ENCODE measurements at regions not wholly inside any gene's neighbourhood (a gene's known extent, or its start where the extent isn't known, plus 50 kb on each side); places are given as distances from the start of the nearest gene placed in this dataset.

DNA sequence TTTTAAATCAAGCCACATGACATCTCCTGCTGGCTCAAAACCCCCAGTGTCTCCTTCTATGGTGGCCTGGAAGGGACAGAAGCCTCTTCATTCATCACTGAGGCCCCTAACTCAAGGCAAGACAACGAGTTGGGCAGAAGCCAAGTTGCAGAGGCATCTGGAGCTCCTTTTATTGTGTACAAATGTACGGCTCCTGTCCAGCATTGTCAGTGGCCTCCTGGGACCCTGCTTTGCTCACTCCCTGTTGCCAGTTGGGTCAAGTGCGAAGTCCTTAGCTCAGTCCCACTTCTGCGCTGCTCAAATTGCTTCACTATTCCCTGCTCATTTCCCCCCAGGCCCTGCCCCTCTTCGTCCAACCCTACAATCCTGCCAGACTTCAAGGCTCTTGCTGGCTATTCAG lies 181.2 kb upstream of the PMEPA1 start:
- Histone ChIP-seq H3K27ac (no peak overlapping the region), H3K4me3 (no peak overlapping the region), H3K36me3 (no peaks in the 10 kb centered on the region), H3K27me3 (no peaks in the 10 kb centered on the region), H3K9me3 (peaks cover 0 to 7% of the 10 kb centered on the region in 2 donors), H3K4me1 (no peaks in the 10 kb centered on the region)
- TF ChIP-seq, protein P1, sequence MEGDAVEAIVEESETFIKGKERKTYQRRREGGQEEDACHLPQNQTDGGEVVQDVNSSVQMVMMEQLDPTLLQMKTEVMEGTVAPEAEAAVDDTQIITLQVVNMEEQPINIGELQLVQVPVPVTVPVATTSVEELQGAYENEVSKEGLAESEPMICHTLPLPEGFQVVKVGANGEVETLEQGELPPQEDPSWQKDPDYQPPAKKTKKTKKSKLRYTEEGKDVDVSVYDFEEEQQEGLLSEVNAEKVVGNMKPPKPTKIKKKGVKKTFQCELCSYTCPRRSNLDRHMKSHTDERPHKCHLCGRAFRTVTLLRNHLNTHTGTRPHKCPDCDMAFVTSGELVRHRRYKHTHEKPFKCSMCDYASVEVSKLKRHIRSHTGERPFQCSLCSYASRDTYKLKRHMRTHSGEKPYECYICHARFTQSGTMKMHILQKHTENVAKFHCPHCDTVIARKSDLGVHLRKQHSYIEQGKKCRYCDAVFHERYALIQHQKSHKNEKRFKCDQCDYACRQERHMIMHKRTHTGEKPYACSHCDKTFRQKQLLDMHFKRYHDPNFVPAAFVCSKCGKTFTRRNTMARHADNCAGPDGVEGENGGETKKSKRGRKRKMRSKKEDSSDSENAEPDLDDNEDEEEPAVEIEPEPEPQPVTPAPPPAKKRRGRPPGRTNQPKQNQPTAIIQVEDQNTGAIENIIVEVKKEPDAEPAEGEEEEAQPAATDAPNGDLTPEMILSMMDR (IDR thresholded peaks at IDR 0.05) = no peak
- DNase-seq (ENCODE audit: low spot score) = no peak

DNA sequence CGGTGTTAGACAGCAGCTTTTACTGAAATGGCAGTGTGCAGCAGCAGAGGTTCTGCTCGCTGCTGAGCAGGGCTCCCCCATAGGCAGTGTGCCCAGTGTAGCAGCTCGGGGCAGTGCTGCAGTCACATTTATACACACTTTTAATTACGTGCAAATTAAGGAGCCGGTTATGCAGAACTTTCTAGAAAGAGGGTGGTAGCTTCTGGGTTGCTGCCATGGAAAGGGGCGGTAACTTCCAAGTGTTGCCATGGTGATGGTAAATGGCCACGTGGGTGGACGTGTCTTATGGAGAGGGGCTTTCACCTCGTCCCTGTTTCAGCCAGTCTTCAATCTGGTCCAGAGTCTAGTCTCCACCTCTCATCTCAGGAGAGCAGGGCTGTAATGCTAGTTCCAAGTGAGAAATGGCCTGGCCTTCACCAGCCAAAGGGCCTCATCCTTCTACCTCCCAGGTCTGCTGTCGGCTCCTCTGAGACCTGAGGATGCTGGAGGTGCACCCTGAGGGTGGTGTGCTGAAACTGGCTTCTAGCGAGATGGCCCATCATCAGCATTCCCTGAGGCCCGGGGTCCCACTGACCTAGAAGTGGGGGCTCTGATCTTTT lies 180.5 kb upstream of the PMEPA1 start:
- TF ChIP-seq, protein P1 (IDR thresholded peaks at IDR 0.05) = no peak

DNA sequence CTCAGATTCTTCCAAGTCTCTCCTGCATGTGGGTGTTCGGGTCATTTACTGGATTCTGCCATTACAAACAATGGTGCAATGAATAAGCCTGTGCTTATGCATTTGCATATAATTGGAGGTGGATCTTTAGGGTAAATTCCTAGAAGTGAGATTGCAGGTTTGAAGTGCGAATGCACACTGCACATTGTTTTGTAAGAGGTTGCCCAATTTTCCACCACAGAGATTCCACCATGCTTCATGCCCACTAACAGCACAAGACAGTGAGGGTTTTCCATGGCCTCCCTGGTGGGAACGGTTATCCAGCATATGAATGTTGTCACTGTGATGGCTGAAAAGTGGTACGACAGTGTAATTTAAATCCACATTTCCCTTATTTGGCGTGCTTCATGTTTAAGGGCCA lies 178.8 kb upstream of the PMEPA1 start:
- Histone ChIP-seq H3K4me3 (no peak overlapping the region), H3K4me1 (no peaks in the 10 kb centered on the region), H3K36me3 (no peaks in the 10 kb centered on the region), H3K27ac (no peak overlapping the region), H3K27me3 (no peaks in the 10 kb centered on the region), H3K9me3 (peaks cover 0 to 7% of the 10 kb centered on the region in 2 donors)
- TF ChIP-seq, protein P1 (IDR thresholded peaks at IDR 0.05) = no peak
- no peak for DNase-seq (ENCODE audit: low spot score)

More for the DNA sequence above, 180.5 kb upstream of the PMEPA1 start:
- no peaks in the 10 kb centered on the region for H3K4me1 ChIP-seq
- no peaks in the 10 kb centered on the region for H3K27me3 ChIP-seq
- no peak for DNase-seq (ENCODE audit: low spot score)
- H3K9me3 ChIP-seq = peaks cover 0 to 7% of the 10 kb centered on the region in 2 donors
- H3K27ac ChIP-seq = no peak overlapping the region
- no peak overlapping the region for H3K4me3 ChIP-seq
- H3K36me3 ChIP-seq = no peaks in the 10 kb centered on the region

DNA sequence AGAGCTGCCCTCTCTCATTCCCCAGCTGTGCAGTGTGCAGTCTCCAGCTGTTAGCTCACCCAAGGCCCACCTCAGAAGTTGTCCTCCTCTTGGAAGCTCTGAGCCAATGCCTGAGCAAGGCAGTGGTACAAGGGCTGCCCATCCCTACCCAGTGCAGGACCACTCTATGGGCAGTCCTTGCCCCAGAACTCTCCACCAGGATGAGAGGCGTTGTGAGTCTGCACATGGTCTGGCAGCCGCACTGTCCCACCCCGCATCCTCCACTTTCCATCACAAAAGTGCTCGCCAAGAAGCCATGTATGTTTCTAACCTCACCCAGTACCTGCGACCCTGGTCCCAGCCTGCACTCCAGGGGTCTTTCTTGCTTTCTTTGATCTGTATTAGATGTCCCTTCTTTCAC lies 175.1 kb upstream of the PMEPA1 start:
- Histone ChIP-seq H3K9me3 (peaks cover 0 to 7% of the 10 kb centered on the region in 2 donors), H3K27me3 (no peaks in the 10 kb centered on the region), H3K4me1 (no peaks in the 10 kb centered on the region), H3K36me3 (no peaks in the 10 kb centered on the region), H3K4me3 (no peak overlapping the region), H3K27ac (no peak overlapping the region)
- DNase-seq (ENCODE audit: low spot score) = no peak
- TF ChIP-seq, protein P1 (IDR thresholded peaks at IDR 0.05) = no peak

DNA sequence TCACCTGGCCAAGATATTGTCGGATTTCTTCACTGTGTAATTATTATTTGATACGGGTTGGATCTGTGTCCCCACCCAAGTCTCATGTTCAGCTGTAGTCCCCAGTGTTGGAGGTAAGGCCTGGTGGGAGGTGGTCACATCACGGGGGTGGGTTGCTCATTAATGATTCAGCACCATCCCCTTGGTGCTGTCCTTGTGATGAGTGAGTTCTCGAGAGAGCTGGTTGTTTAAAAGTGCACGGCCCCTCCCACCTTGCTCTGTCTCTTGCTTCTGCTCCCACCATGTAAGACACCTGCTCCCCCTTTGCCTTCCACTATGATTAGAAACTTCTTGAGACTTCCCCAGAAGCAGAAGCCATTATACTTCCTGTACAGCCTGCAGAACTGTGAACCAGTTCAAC lies 173.9 kb upstream of the PMEPA1 start:
- Histone ChIP-seq H3K27ac (no peak overlapping the region), H3K4me3 (no peak overlapping the region), H3K9me3 (peaks cover 0 to 7% of the 10 kb centered on the region in 2 donors), H3K27me3 (no peaks in the 10 kb centered on the region), H3K4me1 (no peaks in the 10 kb centered on the region), H3K36me3 (no peaks in the 10 kb centered on the region)
- TF ChIP-seq, protein P1 (IDR thresholded peaks at IDR 0.05) = no peak
- DNase-seq (ENCODE audit: low spot score) = no peak

DNA sequence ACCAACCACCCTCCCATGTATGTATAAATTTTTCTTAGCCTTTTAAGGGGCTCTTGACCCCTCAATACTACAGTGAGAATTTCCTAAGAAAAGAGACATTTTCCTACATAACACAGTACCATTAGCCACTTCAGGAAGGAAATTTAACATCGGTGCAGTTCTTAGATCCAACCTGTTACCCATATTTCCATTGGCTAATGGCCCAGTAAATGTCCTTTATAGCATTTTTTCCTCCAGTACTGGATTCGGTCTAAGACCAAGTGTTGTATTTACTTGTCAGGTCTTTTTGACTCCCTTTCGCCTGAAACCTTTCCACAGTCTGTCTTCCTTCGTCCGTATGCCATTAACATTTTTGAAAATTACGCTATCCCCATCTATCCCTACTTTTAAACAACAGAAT lies 173.4 kb upstream of the PMEPA1 start:
- no peaks in the 10 kb centered on the region for H3K4me1 ChIP-seq
- no peak overlapping the region for H3K27ac ChIP-seq
- no peaks in the 10 kb centered on the region for H3K36me3 ChIP-seq
- H3K4me3 ChIP-seq = no peak overlapping the region
- peaks cover 0 to 7% of the 10 kb centered on the region in 2 donors for H3K9me3 ChIP-seq
- H3K27me3 ChIP-seq = no peaks in the 10 kb centered on the region
- no peak for DNase-seq (ENCODE audit: low spot score)
- TF ChIP-seq, protein P1 (IDR thresholded peaks at IDR 0.05) = no peak
